ENCODE measurements at regions not wholly inside any gene's neighbourhood (a gene's known extent, or its start where the extent isn't known, plus 50 kb on each side); places are given as distances from the start of the nearest gene placed in this dataset.

DNA sequence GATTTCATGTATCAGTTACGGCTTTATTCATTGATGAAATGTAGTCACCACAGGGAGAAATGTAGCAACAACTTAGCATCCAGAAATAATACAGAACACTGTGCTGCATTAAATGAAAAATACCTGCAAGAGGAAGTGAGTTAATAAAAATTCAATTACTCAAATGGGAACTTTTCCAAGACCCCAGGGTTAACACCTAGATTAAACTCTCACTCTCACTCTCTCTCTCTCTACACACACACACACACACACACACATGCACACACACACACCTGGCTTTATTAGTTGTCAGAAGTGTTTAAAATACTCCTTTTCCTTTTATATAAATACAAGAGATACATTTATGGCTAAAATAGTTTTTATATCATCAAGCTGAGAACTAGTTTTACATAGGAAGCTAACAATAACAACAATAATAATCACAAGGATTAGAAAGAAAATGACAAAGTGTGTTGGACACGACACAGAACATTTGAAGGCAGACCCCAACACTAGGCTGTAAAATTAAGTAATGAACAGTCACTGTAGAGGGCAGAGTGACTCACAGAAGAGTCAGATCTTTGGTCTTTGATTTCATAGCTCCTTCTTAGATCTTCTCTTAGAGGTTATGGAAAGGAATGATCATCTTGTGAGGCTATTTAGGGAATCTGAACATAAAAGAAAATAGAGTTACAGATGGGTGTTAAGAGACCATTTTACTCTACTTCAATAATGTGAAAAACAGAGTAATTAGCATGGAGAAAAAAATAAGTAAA, 1266.0 kb upstream of the ADGRL2 start:
- no peak for TF ChIP-seq EZH2 (IDR thresholded peaks at IDR 0.05)
- no peak for TF ChIP-seq POLR2AphosphoS5 (IDR thresholded peaks at IDR 0.05; ENCODE audit: borderline replicate concordance, low read depth, low read length)
- TF ChIP-seq FOXP2 (optimal IDR thresholded peaks at IDR 0.05; ENCODE audit: control extremely low read depth, extremely low read length, insufficient read depth) = no peak

All from SK-N-MC (cell line).